Neural cell (in vitro differentiated cells): ENCODE measurements at regions not wholly inside any gene's neighbourhood (a gene's known extent, or its start where the extent isn't known, plus 50 kb on each side); places are given as distances from the start of the nearest gene placed in this dataset.

Experiments used
- H2AFZ ChIP-seq: fragments of 200-600, 300-800 bp; sonication (generic), shearing (Covaris generic); 2 replicates; pipeline ENCODE4 v1.6.0; 2014; ENCODE audit warnings: low read depth, mild to moderate bottlenecking, antibody characterized with exemption, low read length, moderate library complexity
- H3F3A ChIP-seq: fragments of 200-600 bp; shearing (Covaris generic); 2 replicates; pipeline ENCODE4 v1.6.1; 2016; ENCODE audit warnings: mild to moderate bottlenecking, moderate library complexity, mixed read lengths, antibody characterized with exemption, low read length; ENCODE audit not compliant: insufficient read depth, poor library complexity, severe bottlenecking
- H3K27ac ChIP-seq: fragments of 200-600, 300-800 bp; sonication (generic), shearing (Covaris generic); 2 replicates; pipeline ENCODE4 v1.5.1; 2014; ENCODE audit warnings: mild to moderate bottlenecking, low read length, moderate library complexity
- H3K27me3 ChIP-seq: fragments of 300-800, 200-600 bp; sonication (generic), shearing (Covaris generic); 2 replicates; pipeline ENCODE4 v1.6.0; 2014; ENCODE audit warnings: mild to moderate bottlenecking, low read depth, low read length, moderate library complexity; ENCODE audit not compliant: insufficient read depth
- H3K36me3 ChIP-seq: fragments of 300-800, 200-600 bp; sonication (generic), shearing (Covaris generic); 2 replicates; pipeline ENCODE4 v1.5.1; 2014; ENCODE audit warnings: mild to moderate bottlenecking, antibody characterized with exemption, low read length, moderate library complexity; ENCODE audit not compliant: insufficient read depth
- H3K4me2 ChIP-seq: fragments of 300-800, 200-600 bp; sonication (generic), shearing (Covaris generic); 2 replicates; pipeline ENCODE4 v1.6.0; 2014; ENCODE audit warnings: mild to moderate bottlenecking, low read length
- H3K4me3 ChIP-seq: fragments of 300-800, 200-600 bp; sonication (generic), shearing (Covaris generic); 2 replicates; pipeline ENCODE4 v1.5.1; 2014; ENCODE audit warnings: mild to moderate bottlenecking, low read length, moderate library complexity
- H3K79me2 ChIP-seq: fragments of 200-600 bp; shearing (Covaris generic); replicated peaks from 2 replicates; pipeline ENCODE4 v1.6.0; 2014; ENCODE audit warnings: mild to moderate bottlenecking, low read length, moderate library complexity; ENCODE audit not compliant: insufficient read depth
- H3K9ac ChIP-seq: fragments of 300-800, 200-600 bp; sonication (generic), shearing (Covaris generic); 2 replicates; pipeline ENCODE4 v1.6.1; 2016; ENCODE audit warnings: mild to moderate bottlenecking, low read length, mixed read lengths
- H3K9me2 ChIP-seq: fragments of 200-600 bp; shearing (Covaris generic); 2 replicates; pipeline ENCODE4 v1.6.1; 2016; ENCODE audit warnings: mild to moderate bottlenecking, low read length, mixed read lengths; ENCODE audit not compliant: insufficient read depth
- H3K9me3 ChIP-seq: fragments of 200-600, 300-800 bp; sonication (generic), shearing (Covaris generic); 2 replicates; pipeline ENCODE4 v1.6.1; 2016; ENCODE audit warnings: mild to moderate bottlenecking, mixed run types, low read length, moderate library complexity, mixed read lengths
- H4K20me1 ChIP-seq: fragments of 200-600 bp; shearing (Covaris generic); 2 replicates; pipeline ENCODE4 v1.6.1; 2016; ENCODE audit warnings: mild to moderate bottlenecking, mixed run types; ENCODE audit not compliant: insufficient read depth
- EP300 ChIP-seq: fragments of 450-650 bp; conservative IDR thresholded peaks from 2 replicates; pipeline ENCODE4 v1.6.1; 2014; ENCODE audit warnings: antibody characterized with exemption, mild to moderate bottlenecking, moderate library complexity; ENCODE audit not compliant: poor library complexity, severe bottlenecking
- EZH2 ChIP-seq: fragments of 200-600, 300-800 bp; shearing (Covaris generic), sonication (generic); IDR thresholded peaks from 2 replicates; pipeline ENCODE4 v1.6.1; 2014; ENCODE audit warnings: antibody characterized with exemption, low read length, borderline replicate concordance, mild to moderate bottlenecking; ENCODE audit not compliant: insufficient read depth, poor library complexity, severe bottlenecking
- MXI1 ChIP-seq: fragments of 450-650 bp; conservative IDR thresholded peaks from 2 replicates; pipeline ENCODE4 v1.6.1; 2014; ENCODE audit warnings: antibody characterized with exemption, mild to moderate bottlenecking; ENCODE audit not compliant: poor library complexity, severe bottlenecking
- POLR2AphosphoS5 ChIP-seq: IDR thresholded peaks from 2 replicates; pipeline ENCODE4 v1.6.1; 2012
- RAD21 ChIP-seq: fragments of 450-650 bp; conservative IDR thresholded peaks from 2 replicates; pipeline ENCODE4 v1.6.1; 2014; ENCODE audit warnings: antibody characterized with exemption, mild to moderate bottlenecking, moderate library complexity
- REST ChIP-seq: IDR thresholded peaks from 2 replicates; pipeline ENCODE4 v1.6.1; 2012; ENCODE audit warnings: borderline replicate concordance
- SMC3 ChIP-seq: fragments of 450-650 bp; conservative IDR thresholded peaks from 2 replicates; pipeline ENCODE4 v1.6.1; 2014; ENCODE audit warnings: antibody characterized with exemption, mild to moderate bottlenecking, moderate library complexity; ENCODE audit not compliant: poor library complexity
- TAF1 ChIP-seq: IDR thresholded peaks from 2 replicates; pipeline ENCODE4 v1.6.1; 2012; ENCODE audit warnings: low read depth
- TF ChIP-seq, protein P1 (sequence below): fragments of 450-650 bp; IDR thresholded peaks from 2 replicates; pipeline ENCODE4 v1.5.1; 2014; ENCODE audit warnings: antibody characterized with exemption, mild to moderate bottlenecking, moderate library complexity; ENCODE audit not compliant: poor library complexity, severe bottlenecking

DNA sequence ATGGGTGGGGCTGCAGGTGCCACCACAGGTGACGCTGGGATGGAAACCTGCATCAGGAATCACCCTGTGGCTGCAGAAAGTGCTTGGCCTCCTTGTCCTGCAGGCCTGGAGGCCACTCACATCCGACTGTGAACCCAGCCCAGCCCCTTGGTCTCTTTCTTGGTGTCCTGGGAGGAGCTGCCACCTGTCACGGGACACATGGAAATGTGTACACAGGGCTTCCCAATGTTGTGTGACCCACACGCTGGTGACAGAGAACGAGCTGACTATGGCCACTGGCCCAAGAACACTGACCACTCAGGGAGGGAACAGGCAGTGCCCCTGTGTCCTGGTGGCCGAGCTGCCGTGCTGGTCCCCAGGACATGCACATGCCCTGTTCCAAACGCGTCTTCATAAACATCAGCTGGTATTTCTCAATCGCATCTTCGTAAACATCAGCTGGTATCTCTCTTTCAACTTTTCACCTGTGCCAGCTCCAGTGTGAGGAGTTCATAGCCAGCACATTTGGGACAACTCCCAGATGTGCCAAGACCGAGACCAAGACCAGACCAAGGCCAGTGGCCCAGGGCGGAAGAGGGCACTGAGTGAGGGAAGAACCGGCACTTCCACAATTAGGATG lies 57.9 kb upstream of the INPP5A start:
- H3K4me2 ChIP-seq, result no peak overlapping the region
- no peaks in the 10 kb centered on the region for H4K20me1 ChIP-seq
- H2AFZ ChIP-seq, result no peak overlapping the region
- H3K9me3 ChIP-seq, result no peaks in the 10 kb centered on the region
- no peaks in the 10 kb centered on the region for H3K9me2 ChIP-seq
- H3K4me3 ChIP-seq, result no peak overlapping the region
- H3K9ac ChIP-seq, result no peak overlapping the region
- no peak for TF ChIP-seq REST
- TF ChIP-seq MXI1, result no peak
- TF ChIP-seq SMC3, result no peak
- H3F3A ChIP-seq, result no peaks in the 10 kb centered on the region
- no peaks in the 10 kb centered on the region for H3K79me2 ChIP-seq
- H3K27me3 ChIP-seq, result no peaks in the 10 kb centered on the region
- H3K27ac ChIP-seq, result no peak overlapping the region
- H3K36me3 ChIP-seq, result no peaks in the 10 kb centered on the region

GRCh38 chr10:132480356-132480755 lies 57.2 kb upstream of the INPP5A start:
- TF ChIP-seq, protein P1, sequence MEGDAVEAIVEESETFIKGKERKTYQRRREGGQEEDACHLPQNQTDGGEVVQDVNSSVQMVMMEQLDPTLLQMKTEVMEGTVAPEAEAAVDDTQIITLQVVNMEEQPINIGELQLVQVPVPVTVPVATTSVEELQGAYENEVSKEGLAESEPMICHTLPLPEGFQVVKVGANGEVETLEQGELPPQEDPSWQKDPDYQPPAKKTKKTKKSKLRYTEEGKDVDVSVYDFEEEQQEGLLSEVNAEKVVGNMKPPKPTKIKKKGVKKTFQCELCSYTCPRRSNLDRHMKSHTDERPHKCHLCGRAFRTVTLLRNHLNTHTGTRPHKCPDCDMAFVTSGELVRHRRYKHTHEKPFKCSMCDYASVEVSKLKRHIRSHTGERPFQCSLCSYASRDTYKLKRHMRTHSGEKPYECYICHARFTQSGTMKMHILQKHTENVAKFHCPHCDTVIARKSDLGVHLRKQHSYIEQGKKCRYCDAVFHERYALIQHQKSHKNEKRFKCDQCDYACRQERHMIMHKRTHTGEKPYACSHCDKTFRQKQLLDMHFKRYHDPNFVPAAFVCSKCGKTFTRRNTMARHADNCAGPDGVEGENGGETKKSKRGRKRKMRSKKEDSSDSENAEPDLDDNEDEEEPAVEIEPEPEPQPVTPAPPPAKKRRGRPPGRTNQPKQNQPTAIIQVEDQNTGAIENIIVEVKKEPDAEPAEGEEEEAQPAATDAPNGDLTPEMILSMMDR, result no peak
- TF ChIP-seq TAF1 (no peak), EP300 (no peak), MXI1 (no peak), REST (no peak), RAD21 (no peak), EZH2 (no peak), SMC3 (no peak), POLR2AphosphoS5 (no peak)

More at GRCh38 chr10:132480356-132480755, 57.2 kb upstream of the INPP5A start:
- Histone ChIP-seq H3K9me2 (no peaks in the 10 kb centered on the region), H3K9me3 (no peaks in the 10 kb centered on the region), H3K9ac (no peak overlapping the region), H3K79me2 (no peaks in the 10 kb centered on the region), H3K4me3 (no peak overlapping the region), H3K36me3 (no peaks in the 10 kb centered on the region), H3K27ac (no peak overlapping the region), H2AFZ (no peak overlapping the region), H3K4me2 (no peak overlapping the region), H4K20me1 (no peaks in the 10 kb centered on the region), H3F3A (no peaks in the 10 kb centered on the region), H3K27me3 (no peaks in the 10 kb centered on the region)
